ENCODE measurements at regions not wholly inside any gene's neighbourhood (a gene's known extent, or its start where the extent isn't known, plus 50 kb on each side); places are given as distances from the start of the nearest gene placed in this dataset.

DNA sequence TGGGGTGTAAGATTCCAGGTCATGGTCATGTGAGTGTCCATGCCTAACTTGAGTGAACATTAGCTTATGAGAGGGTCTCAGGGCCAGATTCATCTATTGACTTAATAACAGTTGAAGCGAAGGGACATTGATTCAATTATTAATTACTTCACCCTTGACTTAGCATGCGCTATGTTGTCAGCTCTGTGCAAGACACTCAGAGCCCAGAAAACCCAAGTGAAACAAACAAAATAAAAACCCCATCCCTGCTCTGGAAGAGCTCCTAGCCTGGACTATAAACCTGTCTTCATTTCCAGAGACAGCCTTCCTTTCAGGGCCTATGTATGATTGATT is 66.0 kb upstream of the TNS3 start:
- no peak for TF ChIP-seq EZH2 (IDR thresholded peaks at IDR 0.05; ENCODE audit: low read length, missing control alignments)
- no peak for DNase-seq (ENCODE audit: low read depth in 2 of 2)
- Histone ChIP-seq H3K4me3 (replicated peaks in 1 of 4; ENCODE audit: control extremely low read depth in 1 of 4, insufficient read depth in 1 of 4, low read depth in 3 of 4, low read length in 4 of 4) (no peak overlapping the region), H3K4me2 (ENCODE audit: extremely low read depth, insufficient read depth, low read length) (no peak overlapping the region), H4K20me1 (ENCODE audit: control insufficient read depth, extremely low read depth, insufficient read depth, low read length) (no peaks in the 10 kb centered on the region), H3K27me3 (ENCODE audit: control insufficient read depth, insufficient read depth, low read length) (no peaks in the 10 kb centered on the region), H3K27ac (ENCODE audit: insufficient read depth, low read length) (no peak overlapping the region), H3K36me3 (ENCODE audit: control insufficient read depth, insufficient read depth, low read length) (no peaks in the 10 kb centered on the region), H3K79me2 (ENCODE audit: control insufficient read depth, insufficient read depth, low read length) (no peaks in the 10 kb centered on the region), H3K4me1 (ENCODE audit: control insufficient read depth, extremely low read depth, insufficient read depth, low read length) (peaks cover 7% of the 10 kb centered on the region), H3K9ac (ENCODE audit: insufficient read depth, low read length) (no peak overlapping the region), H3K9me3 (ENCODE audit: control insufficient read depth, insufficient read depth, low read depth, low read length) (no peaks in the 10 kb centered on the region), H2AFZ (ENCODE audit: low read length) (no peak overlapping the region)

DNA sequence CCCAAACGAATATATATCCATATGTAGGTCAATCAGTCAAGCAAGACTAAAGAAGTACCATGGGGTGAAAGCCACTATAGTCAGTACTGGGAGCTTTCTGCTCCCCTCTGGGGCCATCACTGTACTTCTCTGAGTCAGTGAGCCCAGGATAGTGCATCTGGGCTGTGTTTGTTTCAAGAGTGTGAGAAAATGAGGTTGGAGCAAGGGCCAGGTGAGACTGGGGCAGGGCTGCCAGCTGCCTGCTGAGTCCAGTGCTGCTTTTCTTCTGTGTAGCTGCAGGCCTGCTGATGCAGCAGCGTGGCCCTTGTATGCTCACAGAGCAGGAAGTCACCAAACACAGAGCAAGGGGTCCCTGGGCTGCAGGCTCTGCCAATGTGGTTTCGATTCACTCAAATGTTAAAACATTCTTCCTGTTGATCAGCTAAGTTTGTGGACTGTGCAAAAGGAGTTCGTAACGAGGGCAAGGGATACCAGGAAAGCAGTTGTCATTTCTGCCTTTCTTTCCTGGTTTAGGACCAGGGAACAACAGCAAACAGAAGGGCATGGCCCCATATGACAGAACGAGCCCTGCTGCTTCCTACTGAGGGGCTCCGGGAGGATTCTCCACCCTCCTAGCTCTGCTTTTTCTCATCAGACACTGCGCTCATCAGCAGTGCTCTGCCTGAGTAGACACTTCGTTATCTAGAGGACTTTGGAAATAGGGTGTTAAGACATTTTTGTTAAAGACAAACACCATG is 65.4 kb upstream of the TNS3 start:
- H3K27me3 ChIP-seq (ENCODE audit: control insufficient read depth, insufficient read depth, low read length): no peaks in the 10 kb centered on the region
- no peak overlapping the region for H3K4me3 ChIP-seq (replicated peaks in 1 of 4; ENCODE audit: control extremely low read depth in 1 of 4, insufficient read depth in 1 of 4, low read depth in 3 of 4, low read length in 4 of 4)
- no peak overlapping the region for H2AFZ ChIP-seq (ENCODE audit: low read length)
- H4K20me1 ChIP-seq (ENCODE audit: control insufficient read depth, extremely low read depth, insufficient read depth, low read length): no peaks in the 10 kb centered on the region
- H3K79me2 ChIP-seq (ENCODE audit: control insufficient read depth, insufficient read depth, low read length): no peaks in the 10 kb centered on the region
- H3K9ac ChIP-seq (ENCODE audit: insufficient read depth, low read length): no peak overlapping the region
- TF ChIP-seq, protein P1, sequence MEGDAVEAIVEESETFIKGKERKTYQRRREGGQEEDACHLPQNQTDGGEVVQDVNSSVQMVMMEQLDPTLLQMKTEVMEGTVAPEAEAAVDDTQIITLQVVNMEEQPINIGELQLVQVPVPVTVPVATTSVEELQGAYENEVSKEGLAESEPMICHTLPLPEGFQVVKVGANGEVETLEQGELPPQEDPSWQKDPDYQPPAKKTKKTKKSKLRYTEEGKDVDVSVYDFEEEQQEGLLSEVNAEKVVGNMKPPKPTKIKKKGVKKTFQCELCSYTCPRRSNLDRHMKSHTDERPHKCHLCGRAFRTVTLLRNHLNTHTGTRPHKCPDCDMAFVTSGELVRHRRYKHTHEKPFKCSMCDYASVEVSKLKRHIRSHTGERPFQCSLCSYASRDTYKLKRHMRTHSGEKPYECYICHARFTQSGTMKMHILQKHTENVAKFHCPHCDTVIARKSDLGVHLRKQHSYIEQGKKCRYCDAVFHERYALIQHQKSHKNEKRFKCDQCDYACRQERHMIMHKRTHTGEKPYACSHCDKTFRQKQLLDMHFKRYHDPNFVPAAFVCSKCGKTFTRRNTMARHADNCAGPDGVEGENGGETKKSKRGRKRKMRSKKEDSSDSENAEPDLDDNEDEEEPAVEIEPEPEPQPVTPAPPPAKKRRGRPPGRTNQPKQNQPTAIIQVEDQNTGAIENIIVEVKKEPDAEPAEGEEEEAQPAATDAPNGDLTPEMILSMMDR (conservative IDR thresholded peaks at IDR 0.05 in 1 of 2, IDR thresholded peaks at IDR 0.05 in 1 of 2; ENCODE audit: low read depth in 1 of 2, low read length in 2 of 2): no peak
- no peak for TF ChIP-seq EZH2 (IDR thresholded peaks at IDR 0.05; ENCODE audit: low read length, missing control alignments)
- peaks cover 7% of the 10 kb centered on the region for H3K4me1 ChIP-seq (ENCODE audit: control insufficient read depth, extremely low read depth, insufficient read depth, low read length)
- no peak overlapping the region for H3K27ac ChIP-seq (ENCODE audit: insufficient read depth, low read length)
- no peaks in the 10 kb centered on the region for H3K36me3 ChIP-seq (ENCODE audit: control insufficient read depth, insufficient read depth, low read length)
- H3K4me2 ChIP-seq (ENCODE audit: extremely low read depth, insufficient read depth, low read length): no peak overlapping the region
- no peak for DNase-seq (ENCODE audit: low read depth in 2 of 2)
- H3K9me3 ChIP-seq (ENCODE audit: control insufficient read depth, insufficient read depth, low read depth, low read length): no peaks in the 10 kb centered on the region

DNA sequence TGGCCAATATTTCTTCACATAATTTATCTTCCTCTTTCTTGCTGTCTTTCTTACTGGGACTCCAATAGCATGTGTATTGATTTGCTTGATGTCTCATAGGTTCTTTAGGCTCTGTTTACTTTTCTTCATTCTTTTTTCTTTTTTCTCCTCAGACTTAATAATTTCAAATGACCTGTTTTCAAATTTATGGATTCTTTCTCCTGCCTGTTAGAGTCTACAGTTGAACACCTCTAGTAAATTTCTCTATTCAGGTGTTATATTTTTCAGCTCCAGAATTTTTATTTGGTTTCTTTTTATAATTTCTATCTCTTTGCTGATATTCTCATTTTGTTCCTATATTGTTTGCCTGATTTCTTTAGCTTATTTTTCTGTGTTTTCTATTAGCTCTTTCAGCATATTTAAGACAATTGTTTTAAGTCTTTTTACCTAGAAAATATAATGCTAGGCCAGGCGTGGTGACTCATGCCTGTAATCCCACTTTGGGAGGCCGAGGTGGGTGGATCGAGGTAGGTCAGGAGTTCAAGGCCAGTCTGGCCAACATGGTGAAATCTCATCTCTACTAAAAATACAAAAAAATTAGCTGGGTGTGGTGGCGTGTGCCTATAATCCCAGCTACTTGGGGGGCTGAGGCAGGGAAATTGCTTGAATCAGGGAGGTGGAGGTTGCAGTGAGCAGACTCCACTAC is 61.9 kb upstream of the TNS3 start:
- no peak overlapping the region for H2AFZ ChIP-seq (ENCODE audit: low read length)
- H3K4me3 ChIP-seq (replicated peaks in 1 of 4; ENCODE audit: control extremely low read depth in 1 of 4, insufficient read depth in 1 of 4, low read depth in 3 of 4, low read length in 4 of 4): no peak overlapping the region
- no peak overlapping the region for H3K27ac ChIP-seq (ENCODE audit: insufficient read depth, low read length)
- H3K9me3 ChIP-seq (ENCODE audit: control insufficient read depth, insufficient read depth, low read depth, low read length): no peaks in the 10 kb centered on the region
- no peaks in the 10 kb centered on the region for H3K27me3 ChIP-seq (ENCODE audit: control insufficient read depth, insufficient read depth, low read length)
- no peaks in the 10 kb centered on the region for H3K36me3 ChIP-seq (ENCODE audit: control insufficient read depth, insufficient read depth, low read length)
- DNase-seq (ENCODE audit: low read depth in 2 of 2): no peak
- no peak overlapping the region for H3K9ac ChIP-seq (ENCODE audit: insufficient read depth, low read length)
- TF ChIP-seq, protein P1 (conservative IDR thresholded peaks at IDR 0.05 in 1 of 2, IDR thresholded peaks at IDR 0.05 in 1 of 2; ENCODE audit: low read depth in 1 of 2, low read length in 2 of 2): no peak
- no peaks in the 10 kb centered on the region for H3K4me1 ChIP-seq (ENCODE audit: control insufficient read depth, extremely low read depth, insufficient read depth, low read length)
- no peaks in the 10 kb centered on the region for H3K79me2 ChIP-seq (ENCODE audit: control insufficient read depth, insufficient read depth, low read length)
- no peak overlapping the region for H3K4me2 ChIP-seq (ENCODE audit: extremely low read depth, insufficient read depth, low read length)
- H4K20me1 ChIP-seq (ENCODE audit: control insufficient read depth, extremely low read depth, insufficient read depth, low read length): no peaks in the 10 kb centered on the region

Measured in fibroblast of lung (primary cell).